C4-2B (cell line): ENCODE measurements at regions not wholly inside any gene's neighbourhood (a gene's known extent, or its start where the extent isn't known, plus 50 kb on each side); places are given as distances from the start of the nearest gene placed in this dataset.

ENCODE experiments used
- H3K27ac ChIP-seq: fragments of 450-650 bp; 2 replicates; pipeline ENCODE4 v1.5.1; 2017
- CTCF ChIP-seq: fragments of 450-650 bp; conservative IDR thresholded peaks from 2 replicates; pipeline ENCODE4 v1.5.1; 2017; ENCODE audit warnings: mild to moderate bottlenecking
- ZFX ChIP-seq: fragments of 450-650 bp; IDR thresholded peaks from 2 replicates; pipeline ENCODE4 v1.6.1; 2017

GRCh38 chr4:84379917-84380641 lies 119.0 kb downstream of the NKX6-1 start:
- H3K27ac ChIP-seq: no peak overlapping the region
- no peak for TF ChIP-seq ZFX
- TF ChIP-seq CTCF: no peak

GRCh38 chr4:84378983-84379382 lies 120.1 kb downstream of the NKX6-1 start:
- TF ChIP-seq ZFX: no peak
- no peak for TF ChIP-seq CTCF

GRCh38 chr4:84378356-84378755 lies 120.7 kb downstream of the NKX6-1 start:
- no peak overlapping the region for H3K27ac ChIP-seq

More at GRCh38 chr4:84378983-84379382, 120.1 kb downstream of the NKX6-1 start:
- H3K27ac ChIP-seq: no peak overlapping the region

GRCh38 chr4:84366907-84367306 lies 132.2 kb downstream of the NKX6-1 start:
- H3K27ac ChIP-seq: no peak overlapping the region
- TF ChIP-seq ZFX (no peak), CTCF (no peak)

More at GRCh38 chr4:84378356-84378755, 120.7 kb downstream of the NKX6-1 start:
- TF ChIP-seq ZFX (no peak), CTCF (no peak)

- TF ChIP-seq CTCF (no peak), ZFX (no peak)
- no peak overlapping the region for H3K27ac ChIP-seq
Measured at GRCh38 chr4:84366161-84366560, 132.9 kb downstream of the NKX6-1 start.

GRCh38 chr4:84362896-84363655 lies 136.0 kb downstream of the NKX6-1 start:
- H3K27ac ChIP-seq: no peak overlapping the region
- TF ChIP-seq CTCF (no peak), ZFX (no peak)

GRCh38 chr4:84342161-84342560 lies 156.9 kb downstream of the NKX6-1 start:
- H3K27ac ChIP-seq: no peak overlapping the region
- TF ChIP-seq ZFX: no peak
- TF ChIP-seq CTCF: no peak
